CD4-positive, alpha-beta T cell treated with Interleukin-10 for 1 hour (primary cell): ENCODE measurements at regions not wholly inside any gene's neighbourhood (a gene's known extent, or its start where the extent isn't known, plus 50 kb on each side); places are given as distances from the start of the nearest gene placed in this dataset.

Experiments
- DNase-seq: peaks from one replicate; pipeline ENCODE4 v3.0.0-alpha.2; 2020

GRCh38 chr15:47502041-47502440, 215.3 kb upstream of the SEMA6D start:
- DNase-seq, result no peak

DNA sequence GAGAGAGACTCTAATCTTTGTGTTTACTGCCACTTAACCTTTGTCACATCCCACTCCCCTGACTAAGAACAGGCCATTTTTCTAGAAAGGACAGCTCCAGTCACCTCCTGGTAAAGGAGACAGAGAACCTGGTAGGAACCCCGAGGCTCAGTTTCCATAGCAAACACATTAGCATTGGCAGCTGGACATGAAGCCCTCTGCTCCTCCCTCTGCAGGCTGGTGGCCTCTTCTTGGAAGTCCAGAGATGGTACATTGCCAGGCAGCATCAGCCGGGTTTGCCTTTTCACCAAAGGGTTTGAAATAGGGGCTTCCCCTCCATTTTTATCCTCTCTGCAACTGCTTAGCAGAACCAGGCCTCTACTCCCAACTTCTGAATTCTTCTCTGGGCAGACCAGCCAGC, 213.4 kb upstream of the SEMA6D start:
- no peak for DNase-seq

GRCh38 chr15:47504624-47505256, 212.6 kb upstream of the SEMA6D start:
- no peak for DNase-seq

DNA sequence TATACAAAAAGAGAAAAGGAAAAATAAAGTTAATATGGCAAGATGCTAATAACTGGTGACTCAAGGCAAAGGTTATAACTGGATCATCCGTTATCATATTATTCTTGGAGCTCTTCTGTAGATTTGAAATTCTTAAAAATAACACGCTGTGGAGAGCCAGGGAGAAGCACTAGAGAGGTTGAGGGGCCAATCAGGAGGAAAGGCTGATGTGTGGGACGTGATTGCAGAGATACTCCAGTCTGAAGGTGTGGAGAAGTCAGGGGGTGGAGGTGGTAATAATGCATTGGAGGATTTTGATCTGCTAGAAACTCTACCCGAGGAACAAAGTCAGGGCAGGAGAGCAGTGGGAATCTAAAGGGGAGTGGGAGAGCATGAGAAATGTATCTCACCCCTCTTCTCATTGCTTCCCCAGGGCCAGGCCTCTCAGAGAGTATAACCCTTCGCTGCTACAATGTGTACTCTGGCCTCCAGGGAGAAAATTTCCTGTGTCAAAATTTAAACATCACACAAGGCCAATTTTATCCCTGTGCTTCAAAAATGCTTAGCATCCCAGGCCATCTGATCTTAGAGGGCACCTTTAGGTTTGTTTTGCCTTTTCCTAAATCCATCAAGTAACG, 211.5 kb upstream of the SEMA6D start:
- no peak for DNase-seq

DNA sequence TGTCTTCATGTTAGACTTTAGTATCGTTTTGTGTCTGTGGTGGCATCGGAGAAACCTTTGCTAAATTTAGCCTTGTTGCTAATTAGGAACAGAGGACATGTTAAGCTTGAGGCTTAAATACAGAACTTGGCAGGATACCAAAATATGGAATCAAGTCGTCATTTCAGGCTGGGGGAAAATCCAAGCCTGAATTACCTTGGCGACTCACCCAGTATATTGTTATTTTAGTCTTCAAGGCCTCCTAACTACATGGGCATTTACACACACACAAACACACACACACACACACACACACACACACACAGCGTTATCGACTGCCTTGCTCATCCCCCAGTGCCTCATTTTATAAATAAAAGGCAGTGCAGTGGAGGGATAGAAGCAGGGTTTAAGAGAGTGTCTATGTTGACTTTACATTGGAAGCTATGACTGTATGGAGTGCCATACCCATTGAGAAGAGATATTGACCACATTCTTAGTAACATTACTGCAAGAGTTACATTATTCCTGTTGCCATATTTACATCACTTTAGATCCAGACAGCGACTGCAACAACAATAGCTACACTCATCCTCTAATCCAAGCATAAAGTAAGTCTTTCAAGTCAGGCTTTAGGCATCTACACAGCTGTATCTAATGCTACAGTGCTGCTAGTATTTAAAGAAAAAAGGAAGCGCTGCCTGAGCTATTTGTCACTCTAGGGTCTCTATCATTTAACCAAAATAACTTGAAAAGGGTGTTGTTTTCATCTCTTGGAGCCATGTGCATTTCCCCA, 210.8 kb upstream of the SEMA6D start:
- DNase-seq, result no peak

- DNase-seq, result no peak
Measured at GRCh38 chr15:47507221-47507985, 209.9 kb upstream of the SEMA6D start.

GRCh38 chr15:47511261-47511660, 206.0 kb upstream of the SEMA6D start:
- no peak for DNase-seq

DNA sequence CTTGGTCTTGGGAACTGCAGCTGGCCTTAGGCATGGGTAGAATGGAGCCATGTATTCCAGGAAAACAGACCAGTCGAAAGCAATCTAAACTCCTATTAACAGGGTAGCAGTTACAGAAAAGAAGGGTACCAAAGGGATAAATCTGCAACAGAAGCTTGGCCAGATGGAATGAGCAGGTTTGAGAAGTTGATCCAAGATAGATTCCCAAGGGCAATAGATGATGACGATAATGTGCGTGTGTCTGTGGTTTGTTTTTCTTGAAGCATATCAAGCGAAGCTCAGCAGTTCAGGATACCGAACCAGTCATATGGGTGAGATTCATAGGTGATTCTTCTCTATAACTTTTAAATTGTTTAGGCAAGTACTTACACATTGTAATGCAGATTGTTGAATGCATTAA, 203.8 kb upstream of the SEMA6D start:
- no peak for DNase-seq

GRCh38 chr15:47514200-47514652, 203.1 kb upstream of the SEMA6D start:
- DNase-seq, result no peak

DNA sequence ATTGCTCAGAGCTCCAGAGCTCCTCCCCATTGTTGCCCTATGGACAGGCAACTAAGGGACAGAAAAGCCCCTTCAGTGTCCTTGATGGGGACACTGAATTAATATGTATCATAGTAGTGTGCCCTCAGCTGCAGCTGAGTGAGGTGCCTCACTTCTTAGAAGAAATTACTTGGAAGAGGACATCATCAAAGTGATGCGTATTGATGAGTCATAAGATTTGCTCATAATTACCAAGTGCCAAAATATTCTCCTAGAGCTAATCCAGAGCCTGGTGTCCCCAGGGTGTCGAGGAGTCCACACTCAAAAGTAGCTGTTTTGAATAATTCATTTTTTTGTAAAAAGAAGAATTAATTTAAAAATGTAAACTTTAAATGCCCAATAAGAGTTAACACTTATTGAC, 200.7 kb upstream of the SEMA6D start:
- no peak for DNase-seq

DNA sequence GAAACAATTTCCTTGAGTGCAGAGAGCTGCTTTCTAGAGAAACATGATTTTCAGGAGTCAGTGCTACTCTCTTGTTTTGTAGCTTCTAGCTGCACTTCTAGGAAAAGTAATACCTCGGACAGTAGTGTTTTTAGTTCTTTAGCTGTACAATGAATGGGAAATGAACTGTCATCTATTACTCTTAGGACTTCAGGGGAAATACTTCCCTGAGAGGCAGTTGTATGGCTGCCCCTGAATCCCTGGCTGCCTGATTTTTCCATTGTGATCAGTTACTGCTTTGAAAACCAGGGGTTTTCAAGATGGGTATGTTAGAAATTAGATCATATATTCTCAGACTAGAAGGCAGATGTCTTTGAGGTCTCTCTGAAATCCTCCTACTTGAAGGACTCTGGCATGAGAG, 200.3 kb upstream of the SEMA6D start:
- no peak for DNase-seq

GRCh38 chr15:47517737-47518136, 199.6 kb upstream of the SEMA6D start:
- no peak for DNase-seq

DNA sequence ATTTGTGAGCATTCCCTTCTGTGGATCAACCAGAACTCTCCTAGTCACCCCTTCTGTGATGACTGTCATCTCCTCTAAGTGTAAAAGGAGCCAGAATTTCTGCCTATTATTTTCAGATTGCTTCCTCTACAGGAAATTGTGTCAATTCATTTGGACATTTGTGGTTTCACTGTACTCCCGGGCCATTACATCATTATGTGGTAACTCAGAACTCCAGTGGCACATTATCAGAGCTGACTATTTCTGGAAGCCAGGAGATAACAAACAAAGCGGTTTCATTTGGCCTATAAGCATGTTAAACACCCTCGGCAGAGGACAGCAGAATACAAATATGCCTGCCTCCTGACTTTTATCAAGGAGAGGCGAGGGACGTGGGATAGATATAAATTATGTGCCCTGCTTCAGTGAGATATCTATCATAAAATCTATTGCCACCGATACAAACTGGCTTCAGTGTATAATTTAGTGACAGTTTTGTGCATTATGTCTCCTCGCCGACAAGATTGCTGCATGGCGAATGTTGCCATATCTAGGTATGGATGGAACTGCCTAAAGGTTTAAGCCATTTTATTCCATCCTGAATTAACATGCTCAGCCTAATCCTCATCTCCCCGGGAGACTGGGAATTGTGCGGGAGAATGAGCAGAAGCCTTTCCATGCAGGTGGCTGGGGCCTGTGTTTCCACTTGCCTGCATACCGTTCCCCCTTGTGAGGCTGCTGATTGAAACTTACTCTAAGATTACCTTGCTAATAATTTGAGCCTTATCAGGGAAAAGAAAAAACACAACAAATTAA, 193.4 kb upstream of the SEMA6D start:
- no peak for DNase-seq

DNA sequence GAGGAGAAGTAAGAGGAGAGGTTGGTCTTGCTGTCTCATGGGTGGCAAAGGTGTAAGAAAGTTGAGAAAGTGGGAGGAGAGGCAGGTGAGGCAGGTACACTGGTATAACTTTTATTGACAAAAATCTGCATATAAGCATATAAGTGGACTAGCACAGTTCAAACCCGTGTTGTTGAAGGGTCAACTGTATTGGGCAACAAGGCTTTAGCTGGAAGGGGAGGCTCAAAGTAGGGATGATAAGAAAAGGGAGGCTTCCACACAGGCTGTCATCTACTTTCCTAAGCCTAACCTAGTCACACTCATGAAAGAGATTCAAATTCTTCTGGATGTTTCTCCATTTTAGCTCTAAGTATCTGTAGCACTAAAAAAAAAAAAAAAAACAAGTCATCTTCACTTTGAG, 188.1 kb upstream of the SEMA6D start:
- no peak for DNase-seq

GRCh38 chr15:47534673-47535072, 182.6 kb upstream of the SEMA6D start:
- DNase-seq, result no peak

- DNase-seq, result no peak
Measured at GRCh38 chr15:47541562-47541961, 175.7 kb upstream of the SEMA6D start.

DNA sequence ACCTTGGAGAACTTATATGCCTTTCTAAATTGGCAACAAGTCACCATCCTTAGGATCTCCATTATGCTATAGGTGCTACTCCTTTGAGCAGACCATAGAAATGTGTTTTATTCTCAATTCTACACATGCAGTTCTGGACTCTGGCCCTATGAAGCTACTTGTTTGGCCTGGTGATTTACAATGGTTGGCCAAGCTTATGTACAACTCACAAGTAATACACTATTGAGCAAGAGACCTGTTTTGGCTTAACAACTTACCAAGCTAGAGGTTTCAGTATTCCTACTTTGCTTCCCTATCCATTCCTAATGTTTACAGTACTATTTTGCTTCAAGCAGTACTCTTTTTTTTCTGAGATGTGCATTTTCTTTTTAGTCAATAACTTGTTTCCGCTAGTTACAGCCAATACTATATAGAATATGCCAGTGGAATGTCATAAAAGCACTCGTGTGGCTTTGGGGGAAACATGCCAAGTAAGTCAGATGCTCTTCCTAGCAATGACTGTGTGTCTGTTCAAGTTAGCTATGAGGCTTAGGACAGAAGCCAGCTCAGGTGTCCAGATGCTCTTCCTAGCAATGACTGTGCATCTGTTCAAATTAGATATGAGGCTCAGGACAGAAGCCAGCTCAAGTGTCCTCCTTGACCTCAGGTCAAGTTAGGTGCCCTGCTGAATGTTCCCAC, 174.9 kb upstream of the SEMA6D start:
- no peak for DNase-seq

GRCh38 chr15:47548231-47548630, 169.1 kb upstream of the SEMA6D start:
- DNase-seq, result no peak

DNA sequence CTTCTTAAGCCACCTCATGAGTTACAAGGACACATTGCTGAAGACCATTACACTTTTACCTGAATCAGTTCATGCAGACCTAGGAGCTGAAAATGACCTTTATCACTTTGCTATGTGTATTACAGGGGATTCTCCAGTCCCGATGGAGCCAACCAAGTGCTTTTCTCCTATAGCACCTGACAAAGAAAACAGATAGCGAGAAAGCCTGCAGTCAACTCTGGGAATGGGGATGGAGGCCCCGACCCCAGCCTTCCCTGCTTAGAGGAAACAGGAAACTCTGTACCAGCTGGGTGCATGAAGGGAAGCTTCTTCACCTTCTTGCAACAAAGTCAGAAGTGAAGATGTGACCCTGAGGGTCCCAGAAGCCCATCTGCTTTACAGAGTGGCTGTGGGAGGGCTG, 168.3 kb upstream of the SEMA6D start:
- no peak for DNase-seq

DNA sequence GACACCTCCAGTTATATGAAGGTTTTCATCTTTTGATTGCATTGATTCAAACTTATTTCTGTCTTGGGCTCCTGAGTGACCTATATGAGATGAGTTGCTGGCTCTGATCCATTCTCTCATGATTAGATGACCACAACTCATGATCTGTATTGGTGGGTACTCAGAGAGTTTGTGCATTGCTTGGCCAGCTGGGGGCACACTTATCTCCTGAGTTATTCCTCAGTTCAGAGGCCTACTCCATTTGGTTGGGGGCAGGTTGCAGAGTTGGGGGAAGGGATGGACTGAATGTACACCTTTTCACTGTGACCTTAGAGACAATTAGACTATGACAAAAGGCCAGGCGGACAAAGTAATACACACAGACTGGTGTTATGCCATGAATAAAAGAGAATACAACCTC, 166.2 kb upstream of the SEMA6D start:
- no peak for DNase-seq

GRCh38 chr15:47551546-47551945, 165.8 kb upstream of the SEMA6D start:
- no peak for DNase-seq

DNA sequence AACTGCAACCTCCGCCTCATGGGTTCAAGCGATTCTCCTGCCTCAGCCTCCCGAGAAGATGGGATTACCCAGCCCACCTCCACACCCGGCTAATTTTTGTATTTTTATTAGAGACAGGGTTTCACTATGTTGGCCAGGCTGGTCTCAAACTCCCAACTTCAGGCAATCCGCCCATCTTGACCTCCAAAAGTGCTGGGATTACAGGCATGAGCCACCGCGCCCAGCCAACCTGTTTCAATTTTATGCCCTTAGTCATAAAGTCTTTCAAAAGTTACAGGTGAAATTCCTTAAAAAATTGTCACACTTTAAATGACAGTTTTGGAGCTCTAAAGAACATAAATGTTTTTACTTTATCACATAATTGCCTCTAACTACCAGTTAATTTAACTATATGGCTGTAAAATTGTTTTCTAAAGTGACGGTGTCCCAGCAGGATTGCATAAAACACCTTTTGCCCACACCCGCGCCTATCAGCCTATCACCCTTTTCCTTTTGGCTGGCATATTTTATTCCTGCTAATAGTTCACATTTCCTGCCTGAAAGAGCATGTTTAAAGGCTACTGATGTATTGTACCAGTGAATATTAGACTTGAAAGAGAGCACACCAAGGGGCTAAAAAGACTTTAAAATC, 164.2 kb upstream of the SEMA6D start:
- DNase-seq, result no peak
